WTC11 (cell line): ENCODE measurements at regions not wholly inside any gene's neighbourhood (a gene's known extent, or its start where the extent isn't known, plus 50 kb on each side); places are given as distances from the start of the nearest gene placed in this dataset.
"Not testable (repeated sequence)": the region's sequence is repeated elsewhere in the genome, so short reads cannot be mapped to it uniquely, and the experiment has no call there.

Source experiments
- ATF2 ChIP-seq: sonication (generic); formaldehyde crosslinking; IDR thresholded peaks from 2 replicates; pipeline ENCODE4 v1.8.1; 2022; ENCODE audit warnings: low read depth, missing genetic modification reagents, borderline replicate concordance
- ATF3 ChIP-seq: sonication (generic); formaldehyde crosslinking; conservative IDR thresholded peaks from 2 replicates; pipeline ENCODE4 v1.8.1; 2022; ENCODE audit warnings: mild to moderate bottlenecking, missing genetic modification reagents
- CTCF ChIP-seq: fragments of 200-600 bp; IDR thresholded peaks from 2 replicates; pipeline ENCODE4 v1.8.0; 2022; ENCODE audit warnings: antibody characterized with exemption
- E2F4 ChIP-seq: sonication (generic); formaldehyde crosslinking; IDR thresholded peaks from 2 replicates; pipeline ENCODE4 v1.8.1; 2022; ENCODE audit warnings: low read depth, mild to moderate bottlenecking, moderate library complexity, missing genetic modification reagents, borderline replicate concordance
- FOXK1 ChIP-seq: sonication (generic); formaldehyde crosslinking; IDR thresholded peaks from 2 replicates; pipeline ENCODE4 v1.8.0; 2022; ENCODE audit warnings: mild to moderate bottlenecking, moderate library complexity, missing genetic modification reagents
- GRHL2 ChIP-seq: fragments of 250-450 bp; sonication (Bioruptor Pico); IDR thresholded peaks from 2 replicates; pipeline ENCODE4 v1.8.0; 2022; ENCODE audit warnings: mild to moderate bottlenecking, moderate library complexity; ENCODE audit not compliant: insufficient replicate concordance, severe bottlenecking
- MAX ChIP-seq: sonication (generic); formaldehyde crosslinking; IDR thresholded peaks from 2 replicates; pipeline ENCODE4 v1.8.0; 2022; ENCODE audit warnings: mild to moderate bottlenecking, missing genetic modification reagents
- OVOL2 ChIP-seq: fragments of 250-450 bp; sonication (Bioruptor Pico); IDR thresholded peaks from 2 replicates; pipeline ENCODE4 v1.9.0; 2021; ENCODE audit warnings: mild to moderate bottlenecking, borderline replicate concordance
- SMAD3 ChIP-seq: sonication (generic); formaldehyde crosslinking; IDR thresholded peaks from 2 replicates; pipeline ENCODE4 v1.8.0; 2022; ENCODE audit warnings: missing genetic modification reagents, mild to moderate bottlenecking, borderline replicate concordance
- USF1 ChIP-seq: sonication (generic); formaldehyde crosslinking; IDR thresholded peaks from 2 replicates; pipeline ENCODE4 v1.8.0; 2022; ENCODE audit warnings: mild to moderate bottlenecking, missing genetic modification reagents
- ZBTB21 ChIP-seq: sonication (generic); formaldehyde crosslinking; IDR thresholded peaks from 2 replicates; pipeline ENCODE4 v1.8.1; 2023; ENCODE audit warnings: mild to moderate bottlenecking, missing genetic modification reagents, borderline replicate concordance
- ZBTB43 ChIP-seq: sonication (generic); formaldehyde crosslinking; IDR thresholded peaks from 2 replicates; pipeline ENCODE4 v1.8.1; 2023; ENCODE audit warnings: mild to moderate bottlenecking, missing genetic modification reagents
- ZNF121 ChIP-seq: sonication (generic); formaldehyde crosslinking; IDR thresholded peaks from 2 replicates; pipeline ENCODE4 v1.8.0; 2023; ENCODE audit warnings: missing genetic modification reagents
- ZNF532 ChIP-seq: fragments of 250-450 bp; sonication (Bioruptor Pico); IDR thresholded peaks from 2 replicates; pipeline ENCODE4 v1.9.0; 2021; ENCODE audit warnings: mild to moderate bottlenecking, borderline replicate concordance

GRCh38 chr21:9997507-9997906, 523.9 kb upstream of the TPTE start:
- TF ChIP-seq ATF3 (CRISPR knock-in tag); ATF2 (CRISPR knock-in tag); CTCF; OVOL2 (CRISPR knock-in tag); SMAD3 (CRISPR knock-in tag); USF1 (CRISPR knock-in tag); ZBTB43 (CRISPR knock-in tag); ZBTB21; GRHL2 (CRISPR knock-in tag); ZNF121 (CRISPR knock-in tag); FOXK1; MAX (CRISPR knock-in tag); ZNF532 (CRISPR knock-in tag); E2F4 (CRISPR knock-in tag): not testable (repeated sequence)
